Caco-2 (cell line): ENCODE measurements at regions not wholly inside any gene's neighbourhood (a gene's known extent, or its start where the extent isn't known, plus 50 kb on each side); places are given as distances from the start of the nearest gene placed in this dataset.
A peak's percentile ranks its signal among the peaks of the same experiment; 100 is the strongest.
"Not testable (repeated sequence)": the region's sequence is repeated elsewhere in the genome, so short reads cannot be mapped to it uniquely, and the experiment has no call there.

Experiments used
- BruUV-seq: library from RNA; stranded (reverse); fragments of 400-500 nt; replicated peaks from 2 replicates; lab custom pipeline; 2021; lab: Mats Ljungman, UMichigan
- CTCF ChIA-PET: fragments of 300-600 bp; sonication (Branson Sonifier 250); formaldehyde crosslinking; loops from one replicate; lab custom pipeline; 2022; ENCODE audit warnings: antibody characterized with exemption; lab: Charles Lee
- POLR2A ChIA-PET: fragments of 300-600 bp; sonication (Branson Sonifier 250); formaldehyde crosslinking; loops from one replicate; lab custom pipeline; 2022; ENCODE audit warnings: antibody characterized with exemption; lab: Charles Lee
- DNase-seq, 2 experiments: peaks; one replicate each; pipeline versions ENCODE4 v3.0.0 to v3.0.0-alpha.2; 2020 to 2022
- H3K27me3 ChIP-seq: replicated peaks from 2 replicates; pipeline ENCODE4 v1.6.0; 2011; ENCODE audit warnings: low read length; ENCODE audit not compliant: control insufficient read depth, insufficient read depth
- H3K36me3 ChIP-seq: 2 replicates; pipeline ENCODE4 v1.5.1; 2011; ENCODE audit warnings: low read length; ENCODE audit not compliant: control insufficient read depth, insufficient read depth
- H3K4me1 ChIP-seq: fragments of 250-450 bp; sonication (Bioruptor Pico); 2 replicates; pipeline ENCODE4 v1.5.1; 2020; ENCODE audit warnings: mild to moderate bottlenecking
- H3K4me3 ChIP-seq: 2 replicates; pipeline ENCODE4 v1.5.1; 2011; ENCODE audit warnings: low read depth, mild to moderate bottlenecking, control low read depth, low read length
- H3K9me3 ChIP-seq: fragments of 250-450 bp; sonication (Bioruptor Pico); 2 replicates; pipeline ENCODE4 v1.5.1; 2020; ENCODE audit warnings: mild to moderate bottlenecking, moderate library complexity
- H3K27ac Mint-ChIP-seq: one replicate; pipeline ENCODE4 v1.8.0; 2022; ENCODE audit warnings: mixed read lengths; ENCODE audit not compliant: unreplicated experiment
- H3K27me3 Mint-ChIP-seq: one replicate; pipeline ENCODE4 v1.8.0; 2022; ENCODE audit warnings: mixed read lengths; ENCODE audit not compliant: insufficient read depth, unreplicated experiment
- H3K36me3 Mint-ChIP-seq: one replicate; pipeline ENCODE4 v1.8.0; 2022; ENCODE audit warnings: mild to moderate bottlenecking, mixed read lengths; ENCODE audit not compliant: insufficient read depth, unreplicated experiment
- H3K4me1 Mint-ChIP-seq: one replicate; pipeline ENCODE4 v1.8.0; 2022; ENCODE audit warnings: low read depth, mixed read lengths; ENCODE audit not compliant: unreplicated experiment
- H3K4me3 Mint-ChIP-seq: one replicate; pipeline ENCODE4 v1.8.0; 2022; ENCODE audit warnings: mild to moderate bottlenecking, moderate library complexity, mixed read lengths; ENCODE audit not compliant: unreplicated experiment
- H3K9me3 Mint-ChIP-seq: one replicate; pipeline ENCODE4 v1.8.0; 2022; ENCODE audit warnings: mixed read lengths; ENCODE audit not compliant: unreplicated experiment
- CTCF ChIP-seq, 2 experiments: fragments of 200-600 bp in 1 of 2; IDR thresholded peaks; 1 replicate in 1 of 2; 2 replicates in 1 of 2; pipeline versions ENCODE4 v1.5.1 to v1.8.0; 2011 to 2022; ENCODE audit warnings: antibody characterized with exemption in 1 of 2, control low read depth in 1 of 2, inconsistent platforms in 1 of 2, low read depth in 1 of 2, low read length in 1 of 2, mild to moderate bottlenecking in 1 of 2, moderate library complexity in 1 of 2; ENCODE audit not compliant: insufficient read depth in 1 of 2, severe bottlenecking in 1 of 2, unreplicated experiment in 1 of 2
- intact Hi-C: fragments of 100-400 bp; cut with micrococcal nuclease; formaldehyde crosslinking; loops from one replicate; pipeline ENCODE4 v1.10.0; 2022; ENCODE audit not compliant: unreplicated experiment

GRCh38 chr4:3949916-3950315 lies 183.7 kb downstream of the ADRA2C start:
- H3K36me3 Mint-ChIP-seq, POLR2A ChIA-PET, H3K4me3 ChIP-seq, H3K4me3 Mint-ChIP-seq, H3K27ac Mint-ChIP-seq, H3K4me1 Mint-ChIP-seq, H3K36me3 ChIP-seq, H3K4me1 ChIP-seq, H3K27me3 Mint-ChIP-seq, CTCF ChIA-PET, H3K9me3 ChIP-seq, BruUV-seq, H3K9me3 Mint-ChIP-seq, H3K27me3 ChIP-seq: not testable (repeated sequence)
- peak in 1 of 2 experiments; percentile 53 for TF ChIP-seq CTCF (IDR thresholded peaks at IDR 0.05; ENCODE audit: insufficient read depth in 1 of 2, low read depth in 1 of 2, low read length in 1 of 2, severe bottlenecking in 1 of 2, unreplicated experiment in 1 of 2)
- DNase-seq: peak in 1 of 2 experiments; percentile 65
- intact Hi-C loops: loop anchor here (10.0 kb wide), 2 partner anchors 55 to 165 kb away; no protein-coding TSS in a partner anchor

GRCh38 chr4:3952443-3953139 lies 186.4 kb downstream of the ADRA2C start:
- H3K9me3 ChIP-seq, H3K4me3 Mint-ChIP-seq, CTCF ChIA-PET, H3K4me3 ChIP-seq, DNase-seq, BruUV-seq, H3K4me1 ChIP-seq, H3K27me3 ChIP-seq, POLR2A ChIA-PET, H3K36me3 Mint-ChIP-seq, H3K27me3 Mint-ChIP-seq, H3K36me3 ChIP-seq, H3K27ac Mint-ChIP-seq, H3K4me1 Mint-ChIP-seq, H3K9me3 Mint-ChIP-seq, intact Hi-C loops: not testable (repeated sequence)

GRCh38 chr4:3953140-3953489 lies 186.9 kb downstream of the ADRA2C start:
- H3K4me3 ChIP-seq, H3K4me1 ChIP-seq, H3K9me3 Mint-ChIP-seq, H3K27me3 ChIP-seq, H3K36me3 ChIP-seq, H3K9me3 ChIP-seq, H3K36me3 Mint-ChIP-seq, H3K4me3 Mint-ChIP-seq, intact Hi-C loops, BruUV-seq, CTCF ChIA-PET, POLR2A ChIA-PET, H3K4me1 Mint-ChIP-seq, H3K27me3 Mint-ChIP-seq, H3K27ac Mint-ChIP-seq, DNase-seq: not testable (repeated sequence)

GRCh38 chr4:3954540-3955320 lies 188.5 kb downstream of the ADRA2C start:
- H3K4me3 ChIP-seq: peak overlapping the region; percentile 75
- intact Hi-C loops, H3K9me3 Mint-ChIP-seq, H3K36me3 Mint-ChIP-seq, H3K36me3 ChIP-seq, POLR2A ChIA-PET, H3K27me3 ChIP-seq, H3K4me1 Mint-ChIP-seq, H3K27me3 Mint-ChIP-seq, H3K4me1 ChIP-seq, H3K9me3 ChIP-seq: not testable (repeated sequence)
- Mint-ChIP-seq H3K4me3 (peak overlapping the region; percentile 76), H3K27ac (peak overlapping the region; percentile 79)
- peak; percentile 69 to 72 for DNase-seq
- TSS peak; percentile 56 for BruUV-seq
- CTCF ChIA-PET: interaction anchor here (0.6 to 0.7 kb wide), 2 partner anchors 74 to 182 kb away, joined by 3 to 6 read pairs; no protein-coding TSS in a partner anchor

GRCh38 chr4:3955321-3956164 lies 189.4 kb downstream of the ADRA2C start:
- H3K4me3 ChIP-seq: peak overlapping the region; percentile 75
- H3K4me1 Mint-ChIP-seq, H3K36me3 ChIP-seq, intact Hi-C loops, H3K9me3 ChIP-seq, H3K9me3 Mint-ChIP-seq, H3K27me3 Mint-ChIP-seq, BruUV-seq, H3K4me1 ChIP-seq, H3K36me3 Mint-ChIP-seq, H3K27me3 ChIP-seq: not testable (repeated sequence)
- peak; percentile 98 to 99 for DNase-seq
- Mint-ChIP-seq H3K4me3 (peak overlapping the region; percentile 76), H3K27ac (peak overlapping the region; percentile 79)
- ChIA-PET CTCF (interaction anchor here (0.6 to 0.9 kb wide), 4 partner anchors 13 to 946 kb away, joined by 3 to 6 read pairs (median 5); no protein-coding TSS in a partner anchor), POLR2A (interaction anchor here (0.6 kb wide), 1 partner anchor 463 kb away, joined by 7 read pairs; no protein-coding TSS in a partner anchor)
